RCC 7860 (cell line): ENCODE measurements at regions not wholly inside any gene's neighbourhood (a gene's known extent, or its start where the extent isn't known, plus 50 kb on each side); places are given as distances from the start of the nearest gene placed in this dataset.
A peak's percentile ranks its signal among the peaks of the same experiment; 100 is the strongest.

ENCODE experiments used
- DNase-seq: peaks from one replicate; pipeline ENCODE4 v3.0.0-alpha.2; 2015; ENCODE audit warnings: low spot score
- FAIRE-seq: peaks from 2 replicates; lab custom pipeline; 2012; peaks lifted over from hg19 to GRCh38; lab: Jason Lieb, UNC

DNA sequence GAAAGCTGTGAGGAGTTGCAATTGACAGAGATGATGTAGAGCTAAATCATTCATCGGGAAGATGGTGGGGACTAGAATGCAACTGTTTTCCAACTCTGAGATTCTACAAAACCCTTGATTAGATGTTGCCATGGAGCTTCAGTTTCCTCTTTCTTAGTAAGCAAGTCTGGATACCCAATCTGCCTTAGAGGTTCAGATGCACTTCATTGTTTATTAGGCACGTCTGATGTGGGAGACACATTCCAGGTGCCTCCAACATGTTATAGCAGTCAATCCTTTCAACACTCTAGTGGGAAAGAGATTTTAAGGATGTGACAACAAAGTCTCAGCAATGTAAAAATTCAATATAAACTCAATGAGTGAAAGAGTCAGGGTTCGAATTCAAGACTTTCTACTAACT lies 291.3 kb upstream of the PHYHIPL start:
- DNase-seq, result no peak
- no peak for FAIRE-seq

DNA sequence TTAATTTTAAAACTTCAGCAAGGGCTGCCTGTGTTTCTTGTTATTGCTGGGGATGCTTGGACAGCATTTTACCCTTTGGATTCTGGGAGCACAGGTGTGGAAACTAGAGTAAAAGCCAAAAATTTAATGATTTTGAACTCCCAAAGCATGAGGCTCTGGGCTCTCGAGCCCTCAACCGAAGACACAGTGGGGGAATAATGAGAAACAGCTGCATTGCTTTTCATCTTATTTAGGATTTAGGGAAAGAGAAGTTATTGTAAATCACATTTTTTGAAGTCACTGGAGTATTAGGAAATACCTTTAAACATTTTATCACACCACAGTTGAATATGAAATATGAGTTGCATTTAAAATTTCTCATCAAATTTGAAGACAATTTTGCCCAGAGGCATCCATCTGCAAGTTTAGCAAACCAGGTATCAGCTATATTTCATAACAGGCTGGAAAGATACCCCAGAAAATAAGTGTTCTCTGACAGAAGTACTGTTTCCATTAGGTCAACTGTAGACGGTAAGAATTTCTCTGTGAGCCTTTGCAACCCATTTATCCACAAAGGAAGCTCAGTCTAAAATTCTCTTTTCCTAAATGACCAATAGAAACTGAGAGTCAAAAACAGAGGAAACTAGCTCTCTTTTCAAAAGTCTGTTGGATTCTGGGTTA lies 290.6 kb upstream of the PHYHIPL start:
- no peak for DNase-seq
- FAIRE-seq, result no peak

- no peak for DNase-seq
These were observed 290.0 kb upstream of the PHYHIPL start for GRCh38 chr10:58886406-58886805.

DNA sequence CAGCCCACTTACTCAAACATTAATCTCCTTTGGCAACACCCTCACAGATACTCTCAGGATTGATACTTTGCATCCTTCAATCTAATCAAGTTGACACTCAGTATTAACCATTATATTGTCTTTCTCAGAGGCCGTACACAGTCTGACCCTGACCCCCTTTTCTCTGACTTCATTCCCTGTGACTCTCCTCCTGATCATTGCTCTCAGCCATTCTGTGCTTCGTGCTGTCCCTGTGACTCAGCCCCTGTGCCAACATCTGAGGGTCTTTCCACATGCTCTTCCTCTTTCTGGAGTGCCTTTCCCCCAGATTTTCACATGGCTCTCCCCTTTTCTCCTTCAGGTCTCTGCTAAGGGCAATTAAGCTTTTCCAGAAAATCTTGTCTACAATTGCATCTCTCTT lies 289.0 kb upstream of the PHYHIPL start:
- FAIRE-seq (no peak), DNase-seq (no peak)

More at GRCh38 chr10:58886406-58886805, 290.0 kb upstream of the PHYHIPL start:
- FAIRE-seq, result no peak

DNA sequence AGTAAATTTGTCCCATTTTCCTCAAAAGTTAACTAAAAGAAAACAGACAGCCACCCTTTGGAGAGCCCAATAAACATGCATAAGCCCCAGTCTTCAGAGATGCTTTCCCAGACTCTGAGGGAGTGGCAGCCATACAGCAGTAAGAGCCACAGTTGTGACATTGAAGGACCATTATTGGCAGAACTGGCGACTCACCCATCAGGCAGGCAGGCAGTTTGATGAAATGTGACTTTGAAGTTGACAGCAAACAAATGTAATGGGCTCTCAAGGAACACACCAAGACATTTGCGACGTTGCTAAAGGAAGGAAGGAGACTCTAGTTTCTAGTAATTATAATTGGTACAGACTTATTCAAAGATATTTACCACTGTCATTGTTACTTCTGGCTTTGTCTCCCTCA lies 287.5 kb upstream of the PHYHIPL start:
- FAIRE-seq (no peak), DNase-seq (no peak)

DNA sequence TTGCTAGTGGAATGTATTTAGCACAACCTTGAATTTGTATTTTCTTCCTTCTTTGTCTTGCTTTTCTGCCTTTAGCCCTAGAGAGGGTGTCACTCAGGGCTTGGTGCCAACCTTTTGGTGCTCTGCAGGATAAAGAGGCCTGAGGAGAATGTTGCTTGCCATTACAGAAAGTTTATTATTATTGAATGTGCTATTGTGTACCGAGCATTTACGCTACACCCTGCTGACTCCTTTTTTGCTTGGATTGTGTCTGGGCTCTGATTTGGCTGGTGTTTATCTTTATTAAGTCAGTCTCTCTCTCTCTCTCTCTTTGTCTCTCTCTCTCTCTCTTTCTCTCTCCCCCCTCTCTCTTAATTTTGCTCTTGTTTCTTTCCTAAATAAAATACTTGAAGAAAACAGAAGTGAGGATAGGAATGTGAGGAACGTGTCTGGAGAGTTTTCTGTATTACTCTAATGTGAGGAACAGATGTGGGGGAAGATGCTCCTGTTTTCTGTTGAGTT lies 284.4 kb upstream of the PHYHIPL start:
- DNase-seq (no peak), FAIRE-seq (no peak)

GRCh38 chr10:58894929-58895328 lies 281.5 kb upstream of the PHYHIPL start:
- FAIRE-seq (no peak), DNase-seq (no peak)

DNA sequence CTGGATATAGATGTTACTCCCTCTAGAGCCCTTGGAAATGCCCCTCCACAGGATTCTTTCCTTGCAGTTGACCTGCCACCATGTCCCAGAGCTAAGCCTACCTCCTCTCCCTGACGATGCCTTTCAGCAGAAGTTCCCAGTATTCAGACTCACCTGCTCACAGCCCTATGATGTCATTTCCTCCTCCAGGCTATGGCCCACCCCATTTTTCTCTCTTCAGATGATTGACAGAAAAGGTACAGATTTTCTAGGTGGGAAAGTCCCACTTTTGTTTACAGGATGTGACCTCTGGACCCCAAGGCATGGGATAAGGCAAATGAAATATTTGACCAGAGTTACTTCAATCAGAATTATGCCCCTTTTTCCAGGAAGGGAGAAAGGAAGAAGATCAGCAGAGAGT lies 280.2 kb upstream of the PHYHIPL start:
- FAIRE-seq (no peak), DNase-seq (no peak)

- no peak for FAIRE-seq
- DNase-seq, result no peak
These were observed 279.2 kb upstream of the PHYHIPL start for GRCh38 chr10:58897236-58897635.

- FAIRE-seq, result no peak
- DNase-seq, result no peak
These were observed 278.7 kb upstream of the PHYHIPL start for GRCh38 chr10:58897708-58898107.

DNA sequence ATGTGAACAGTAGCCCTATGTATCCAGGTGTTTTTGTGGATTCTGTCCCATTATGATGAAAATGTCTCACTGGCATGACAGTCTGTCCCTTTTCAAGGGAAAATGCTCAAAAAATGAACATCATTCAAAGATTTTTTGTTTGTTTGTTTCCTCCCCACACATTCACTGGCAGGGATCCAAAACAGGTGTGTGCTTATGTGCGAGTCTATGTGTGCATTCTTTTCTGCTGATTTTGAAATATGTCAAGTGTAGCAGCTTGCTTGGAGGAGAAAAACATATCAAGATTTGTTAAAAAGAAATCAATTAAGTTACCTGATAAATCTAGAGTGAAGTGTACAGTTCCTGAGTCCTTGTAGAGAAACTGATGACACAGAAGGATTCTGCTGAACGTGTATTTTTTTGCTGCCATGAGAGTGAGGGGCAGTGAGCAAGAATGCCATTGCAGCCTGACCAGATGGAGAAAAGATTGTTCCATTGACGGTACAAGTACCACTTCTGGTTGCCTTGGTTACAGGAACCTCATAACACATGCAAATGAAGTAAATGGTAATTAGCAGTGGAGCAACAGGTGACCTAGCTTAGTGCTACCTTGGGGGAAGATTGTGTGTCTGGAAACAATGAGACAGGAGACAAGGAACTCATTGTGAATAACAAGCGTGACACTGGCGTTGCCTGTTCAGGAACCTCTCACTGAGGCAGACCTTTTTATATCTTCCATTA lies 277.4 kb upstream of the PHYHIPL start:
- no peak for FAIRE-seq

DNA sequence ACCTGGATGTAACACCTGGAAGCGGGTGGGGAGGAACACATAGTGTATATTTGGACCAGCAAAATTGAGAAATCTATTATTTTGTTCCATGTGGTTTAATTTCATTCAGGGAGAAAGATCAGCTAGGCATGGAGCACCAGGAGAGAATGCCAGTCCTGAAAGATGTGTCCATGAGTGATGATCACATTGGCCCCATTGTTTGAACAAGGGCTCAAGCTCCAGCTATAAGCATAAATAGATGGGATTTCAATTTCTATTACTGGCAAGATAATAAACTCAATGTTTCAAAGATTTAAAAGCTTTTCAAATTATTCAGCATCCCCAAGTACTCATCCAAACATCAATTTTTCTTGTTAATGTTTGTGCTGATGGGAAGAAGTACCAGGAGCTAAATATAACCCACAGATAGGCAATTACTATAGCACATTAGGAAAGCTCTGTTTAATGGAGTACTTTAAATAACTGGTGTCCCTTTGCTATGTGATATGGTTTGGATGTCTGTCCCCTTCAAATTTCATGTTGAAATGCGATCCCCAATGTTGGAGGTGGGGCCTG lies 275.3 kb upstream of the PHYHIPL start:
- DNase-seq (no peak), FAIRE-seq (no peak)

More for the DNA sequence above, 277.4 kb upstream of the PHYHIPL start:
- no peak for DNase-seq

- DNase-seq, result no peak
- FAIRE-seq, result no peak
These were observed 273.4 kb upstream of the PHYHIPL start for GRCh38 chr10:58903071-58903470.

DNA sequence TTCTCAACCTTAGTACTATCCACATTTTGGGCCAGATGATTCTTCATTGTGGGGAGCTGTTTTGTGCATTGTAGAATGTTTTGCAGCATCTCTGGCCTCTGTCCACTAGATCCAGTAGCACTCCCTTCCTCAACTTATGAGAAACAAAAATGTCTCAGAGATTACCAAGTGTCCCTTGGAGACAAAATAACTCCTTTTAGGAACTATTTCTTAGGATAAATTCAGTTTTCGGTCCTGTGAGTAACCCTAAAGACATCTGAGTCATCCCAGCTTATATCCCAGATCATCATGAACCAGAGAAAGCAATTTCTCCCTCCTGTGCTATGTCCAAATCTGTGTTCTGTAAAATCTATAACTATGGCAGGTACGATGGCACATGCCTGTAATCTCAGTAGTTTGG lies 266.6 kb upstream of the PHYHIPL start:
- DNase-seq, result no peak
- FAIRE-seq, result no peak

- no peak for DNase-seq
- FAIRE-seq, result no peak
These were observed 262.7 kb upstream of the PHYHIPL start for GRCh38 chr10:58913717-58914116.

- no peak for DNase-seq
- FAIRE-seq, result no peak
These were observed 257.6 kb upstream of the PHYHIPL start for GRCh38 chr10:58918887-58919286.

- FAIRE-seq, result peak; percentile 93
- DNase-seq, result peak; percentile 86
These were observed 256.4 kb upstream of the PHYHIPL start for GRCh38 chr10:58919927-58920654.

DNA sequence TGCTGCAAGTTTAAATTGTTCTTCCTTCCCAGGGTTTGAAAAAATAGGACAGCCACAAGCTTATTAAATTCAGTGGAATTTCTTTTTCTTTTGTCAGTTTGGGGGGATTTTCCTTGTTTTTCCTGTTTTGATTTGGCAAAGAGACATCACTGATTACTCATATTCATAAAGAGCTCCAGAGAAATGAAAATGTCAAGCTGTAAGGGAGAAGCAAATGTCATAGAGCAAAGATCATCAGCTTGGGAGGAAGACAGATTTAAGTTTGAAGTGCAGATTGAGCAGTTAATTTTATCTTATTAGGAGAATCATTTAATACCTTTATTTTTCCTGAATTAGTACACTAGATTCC lies 255.8 kb upstream of the PHYHIPL start:
- no peak for FAIRE-seq
- DNase-seq, result no peak

- DNase-seq, result no peak
- FAIRE-seq, result no peak
These were observed 255.0 kb upstream of the PHYHIPL start for GRCh38 chr10:58921421-58921855.

DNA sequence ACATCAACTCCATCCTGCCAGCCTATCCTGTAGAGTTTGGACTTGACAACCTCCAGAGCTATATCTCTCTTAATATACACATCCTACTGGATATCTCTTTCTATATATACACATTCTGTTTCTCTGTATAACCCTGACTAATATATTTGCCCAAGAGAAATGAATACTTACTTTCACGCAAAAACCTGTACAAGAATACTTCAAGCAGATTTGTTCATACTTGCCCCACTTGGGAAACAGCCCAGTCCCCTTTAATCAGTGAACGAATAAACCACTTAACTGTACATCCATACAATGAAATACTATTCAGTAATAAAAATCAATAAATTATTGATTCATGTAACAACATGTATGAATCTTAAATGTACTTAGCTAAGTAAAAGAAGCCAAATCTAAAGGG lies 251.1 kb upstream of the PHYHIPL start:
- DNase-seq (no peak), FAIRE-seq (no peak)

GRCh38 chr10:58930500-58930899 lies 245.9 kb upstream of the PHYHIPL start:
- FAIRE-seq (no peak), DNase-seq (no peak)
